HepG2 (cell line): ENCODE measurements at regions not wholly inside any gene's neighbourhood (a gene's known extent, or its start where the extent isn't known, plus 50 kb on each side); places are given as distances from the start of the nearest gene placed in this dataset.

Experiments used
- CTCF ChIP-seq: sonication (generic); formaldehyde crosslinking; IDR thresholded peaks from 2 replicates; pipeline ENCODE4 v1.5.0; 2020; ENCODE audit warnings: mild to moderate bottlenecking, missing genetic modification reagents, moderate library complexity
- NR2C2 ChIP-seq: sonication (generic); formaldehyde crosslinking; IDR thresholded peaks from 2 replicates; pipeline ENCODE4 v1.4.0; 2020; ENCODE audit warnings: missing genetic modification reagents, mild to moderate bottlenecking, moderate library complexity, borderline replicate concordance
- POLR2AphosphoS5 ChIP-seq: IDR thresholded peaks from 2 replicates; pipeline ENCODE4 v1.6.1; 2012; ENCODE audit warnings: low read depth, low read length
- SP1 ChIP-seq, 2 experiments: fragments of 450-650 bp in 1 of 2; sonication (generic) in 1 of 2; formaldehyde crosslinking in 1 of 2; IDR thresholded peaks; 2 replicates each; pipeline versions ENCODE4 v1.4.0 to v1.6.1; 2016 to 2020; ENCODE audit warnings: missing genetic modification reagents in 1 of 2
- TCF7L2 ChIP-seq: IDR thresholded peaks from 2 replicates; pipeline ENCODE4 v1.6.1; 2011; ENCODE audit warnings: mild to moderate bottlenecking, low read depth, low read length, moderate library complexity
- ZBTB21 ChIP-seq: sonication (generic); formaldehyde crosslinking; IDR thresholded peaks from 2 replicates; pipeline ENCODE4 v1.4.0; 2020; ENCODE audit warnings: missing genetic modification reagents
- ZEB1 ChIP-seq: IDR thresholded peaks from 2 replicates; pipeline ENCODE4 v1.6.1; 2012; ENCODE audit warnings: mild to moderate bottlenecking, low read depth, inconsistent platforms; ENCODE audit not compliant: insufficient replicate concordance
- ZFX ChIP-seq: sonication (generic); formaldehyde crosslinking; IDR thresholded peaks from 2 replicates; pipeline ENCODE4 v1.4.0; 2020; ENCODE audit warnings: mild to moderate bottlenecking, low read depth, missing genetic modification reagents, moderate library complexity
- ZNF547 ChIP-seq: sonication (generic); formaldehyde crosslinking; IDR thresholded peaks from 2 replicates; pipeline ENCODE4 v1.5.1; 2020; ENCODE audit warnings: mild to moderate bottlenecking, missing genetic modification reagents
- TF ChIP-seq, protein P1 (sequence below): sonication (generic); formaldehyde crosslinking; IDR thresholded peaks from 2 replicates; pipeline ENCODE4 v1.4.0; 2020; ENCODE audit warnings: low read depth, mild to moderate bottlenecking, missing genetic modification reagents
- TF ChIP-seq, protein P2 (sequence below): sonication (generic); formaldehyde crosslinking; IDR thresholded peaks from 2 replicates; pipeline ENCODE4 v1.8.0; 2022; ENCODE audit warnings: mild to moderate bottlenecking, missing genetic modification reagents, moderate library complexity
- TF ChIP-seq, protein P3 (sequence below): sonication (generic); formaldehyde crosslinking; IDR thresholded peaks from 2 replicates; pipeline ENCODE4 v1.5.1; 2020; ENCODE audit warnings: missing genetic modification reagents, mild to moderate bottlenecking, borderline replicate concordance

- no peak for TF ChIP-seq POLR2AphosphoS5
- TF ChIP-seq TCF7L2 = no peak
- TF ChIP-seq, protein P1, sequence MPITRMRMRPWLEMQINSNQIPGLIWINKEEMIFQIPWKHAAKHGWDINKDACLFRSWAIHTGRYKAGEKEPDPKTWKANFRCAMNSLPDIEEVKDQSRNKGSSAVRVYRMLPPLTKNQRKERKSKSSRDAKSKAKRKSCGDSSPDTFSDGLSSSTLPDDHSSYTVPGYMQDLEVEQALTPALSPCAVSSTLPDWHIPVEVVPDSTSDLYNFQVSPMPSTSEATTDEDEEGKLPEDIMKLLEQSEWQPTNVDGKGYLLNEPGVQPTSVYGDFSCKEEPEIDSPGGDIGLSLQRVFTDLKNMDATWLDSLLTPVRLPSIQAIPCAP (CRISPR knock-in tag) = no peak
- TF ChIP-seq ZBTB21 = no peak
- no peak for TF ChIP-seq NR2C2 (CRISPR knock-in tag)
- no peak for TF ChIP-seq ZNF547 (CRISPR knock-in tag)
- TF ChIP-seq, protein P2, sequence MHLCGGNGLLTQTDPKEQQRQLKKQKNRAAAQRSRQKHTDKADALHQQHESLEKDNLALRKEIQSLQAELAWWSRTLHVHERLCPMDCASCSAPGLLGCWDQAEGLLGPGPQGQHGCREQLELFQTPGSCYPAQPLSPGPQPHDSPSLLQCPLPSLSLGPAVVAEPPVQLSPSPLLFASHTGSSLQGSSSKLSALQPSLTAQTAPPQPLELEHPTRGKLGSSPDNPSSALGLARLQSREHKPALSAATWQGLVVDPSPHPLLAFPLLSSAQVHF (CRISPR knock-in tag) = no peak
- TF ChIP-seq ZFX (CRISPR knock-in tag) = no peak
- TF ChIP-seq SP1 (IDR thresholded peaks at IDR 0.05) = no peak
- TF ChIP-seq SP1 (CRISPR knock-in tag; IDR thresholded peaks at IDR 0.05) = no peak
- TF ChIP-seq ZEB1 = no peak
- TF ChIP-seq, protein P3, sequence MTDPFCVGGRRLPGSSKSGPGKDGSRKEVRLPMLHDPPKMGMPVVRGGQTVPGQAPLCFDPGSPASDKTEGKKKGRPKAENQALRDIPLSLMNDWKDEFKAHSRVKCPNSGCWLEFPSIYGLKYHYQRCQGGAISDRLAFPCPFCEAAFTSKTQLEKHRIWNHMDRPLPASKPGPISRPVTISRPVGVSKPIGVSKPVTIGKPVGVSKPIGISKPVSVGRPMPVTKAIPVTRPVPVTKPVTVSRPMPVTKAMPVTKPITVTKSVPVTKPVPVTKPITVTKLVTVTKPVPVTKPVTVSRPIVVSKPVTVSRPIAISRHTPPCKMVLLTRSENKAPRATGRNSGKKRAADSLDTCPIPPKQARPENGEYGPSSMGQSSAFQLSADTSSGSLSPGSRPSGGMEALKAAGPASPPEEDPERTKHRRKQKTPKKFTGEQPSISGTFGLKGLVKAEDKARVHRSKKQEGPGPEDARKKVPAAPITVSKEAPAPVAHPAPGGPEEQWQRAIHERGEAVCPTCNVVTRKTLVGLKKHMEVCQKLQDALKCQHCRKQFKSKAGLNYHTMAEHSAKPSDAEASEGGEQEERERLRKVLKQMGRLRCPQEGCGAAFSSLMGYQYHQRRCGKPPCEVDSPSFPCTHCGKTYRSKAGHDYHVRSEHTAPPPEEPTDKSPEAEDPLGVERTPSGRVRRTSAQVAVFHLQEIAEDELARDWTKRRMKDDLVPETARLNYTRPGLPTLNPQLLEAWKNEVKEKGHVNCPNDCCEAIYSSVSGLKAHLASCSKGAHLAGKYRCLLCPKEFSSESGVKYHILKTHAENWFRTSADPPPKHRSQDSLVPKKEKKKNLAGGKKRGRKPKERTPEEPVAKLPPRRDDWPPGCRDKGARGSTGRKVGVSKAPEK = no peak
- TF ChIP-seq CTCF (CRISPR knock-in tag) = no peak
Observed at GRCh38 chr2:81234711-81235110, 930.2 kb upstream of the LRRTM1 start.
